ENCODE measurements at regions not wholly inside any gene's neighbourhood (a gene's known extent, or its start where the extent isn't known, plus 50 kb on each side); places are given as distances from the start of the nearest gene placed in this dataset.
A peak's percentile ranks its signal among the peaks of the same experiment; 100 is the strongest.

- Histone ChIP-seq H3K9me2 (replicated peaks; ENCODE audit: low read length) (no peaks in the 10 kb centered on the region), H3K79me2 (ENCODE audit: low read length) (no peaks in the 10 kb centered on the region), H3K4me3 (ENCODE audit: low read length) (no peak overlapping the region), H3K27ac (ENCODE audit: low read length) (no peak overlapping the region), H3K4me1 (ENCODE audit: insufficient read depth, low read length) (no peaks in the 10 kb centered on the region), H3K9me3 (ENCODE audit: low read length) (no peaks in the 10 kb centered on the region), H2AFZ (ENCODE audit: low read length) (no peak overlapping the region), H3K4me2 (ENCODE audit: low read length) (no peak overlapping the region), H3K27me3 (ENCODE audit: low read length) (peaks cover under 1% of the 10 kb centered on the region; the same call in 1 of the 2 replicates), H3K36me3 (ENCODE audit: low read depth, low read length) (no peaks in the 10 kb centered on the region), H3F3A (ENCODE audit: low read length, unreplicated experiment) (no peaks in the 10 kb centered on the region), H4K20me1 (ENCODE audit: low read length) (no peaks in the 10 kb centered on the region), H3K9ac (ENCODE audit: low read length) (no peak overlapping the region)
- DNase-seq, result no peak
- intact Hi-C loops (cut with micrococcal nuclease), result no loop called here
- ChIA-PET POLR2A (ENCODE audit: unreplicated experiment) (no interaction called here), CTCF (no interaction called here)
- no peak for ATAC-seq
- BruUV-seq (replicated peaks), result no TSS peak
- TF ChIP-seq EZH2 (IDR thresholded peaks at IDR 0.05; ENCODE audit: low read length, unreplicated experiment), result no peak
- TF ChIP-seq, protein P1, sequence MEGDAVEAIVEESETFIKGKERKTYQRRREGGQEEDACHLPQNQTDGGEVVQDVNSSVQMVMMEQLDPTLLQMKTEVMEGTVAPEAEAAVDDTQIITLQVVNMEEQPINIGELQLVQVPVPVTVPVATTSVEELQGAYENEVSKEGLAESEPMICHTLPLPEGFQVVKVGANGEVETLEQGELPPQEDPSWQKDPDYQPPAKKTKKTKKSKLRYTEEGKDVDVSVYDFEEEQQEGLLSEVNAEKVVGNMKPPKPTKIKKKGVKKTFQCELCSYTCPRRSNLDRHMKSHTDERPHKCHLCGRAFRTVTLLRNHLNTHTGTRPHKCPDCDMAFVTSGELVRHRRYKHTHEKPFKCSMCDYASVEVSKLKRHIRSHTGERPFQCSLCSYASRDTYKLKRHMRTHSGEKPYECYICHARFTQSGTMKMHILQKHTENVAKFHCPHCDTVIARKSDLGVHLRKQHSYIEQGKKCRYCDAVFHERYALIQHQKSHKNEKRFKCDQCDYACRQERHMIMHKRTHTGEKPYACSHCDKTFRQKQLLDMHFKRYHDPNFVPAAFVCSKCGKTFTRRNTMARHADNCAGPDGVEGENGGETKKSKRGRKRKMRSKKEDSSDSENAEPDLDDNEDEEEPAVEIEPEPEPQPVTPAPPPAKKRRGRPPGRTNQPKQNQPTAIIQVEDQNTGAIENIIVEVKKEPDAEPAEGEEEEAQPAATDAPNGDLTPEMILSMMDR (conservative IDR thresholded peaks at IDR 0.05; ENCODE audit: low read depth, low read length), result no peak
Observed at GRCh38 chr13:38008636-38009035, 139.1 kb upstream of the TRPC4 start.

GRCh38 chr13:38002606-38003005 is 133.0 kb upstream of the TRPC4 start:
- CTCF ChIA-PET, result no interaction called here
- no TSS peak for BruUV-seq (replicated peaks)
- no peaks in the 10 kb centered on the region for H3K79me2 ChIP-seq (ENCODE audit: low read length)
- peaks cover 15% of the 10 kb centered on the region; the same call in 1 of the 2 replicates for H3K27me3 ChIP-seq (ENCODE audit: low read length)
- no peaks in the 10 kb centered on the region for H3K4me1 ChIP-seq (ENCODE audit: insufficient read depth, low read length)
- H2AFZ ChIP-seq (ENCODE audit: low read length), result no peak overlapping the region
- POLR2A ChIA-PET (ENCODE audit: unreplicated experiment), result no interaction called here
- H3F3A ChIP-seq (ENCODE audit: low read length, unreplicated experiment), result no peaks in the 10 kb centered on the region
- H4K20me1 ChIP-seq (ENCODE audit: low read length), result no peaks in the 10 kb centered on the region
- no peaks in the 10 kb centered on the region for H3K36me3 ChIP-seq (ENCODE audit: low read depth, low read length)
- DNase-seq, result peak; percentile 6
- intact Hi-C loops (cut with micrococcal nuclease), result no loop called here
- peak; percentile 18; the same call in 1 of the 2 replicates for ATAC-seq
- no peaks in the 10 kb centered on the region for H3K9me3 ChIP-seq (ENCODE audit: low read length)
- TF ChIP-seq, protein P1 (conservative IDR thresholded peaks at IDR 0.05; ENCODE audit: low read depth, low read length), result no peak
- TF ChIP-seq EZH2phosphoT487 (IDR thresholded peaks at IDR 0.05; ENCODE audit: borderline replicate concordance, low read length) (no peak), EZH2 (IDR thresholded peaks at IDR 0.05; ENCODE audit: low read length, unreplicated experiment) (no peak)
- H3K9ac ChIP-seq (ENCODE audit: low read length), result no peak overlapping the region
- no peak overlapping the region for H3K27ac ChIP-seq (ENCODE audit: low read length)
- H3K9me2 ChIP-seq (replicated peaks; ENCODE audit: low read length), result no peaks in the 10 kb centered on the region
- H3K4me2 ChIP-seq (ENCODE audit: low read length), result no peak overlapping the region
- no peak overlapping the region for H3K4me3 ChIP-seq (ENCODE audit: low read length)

DNA sequence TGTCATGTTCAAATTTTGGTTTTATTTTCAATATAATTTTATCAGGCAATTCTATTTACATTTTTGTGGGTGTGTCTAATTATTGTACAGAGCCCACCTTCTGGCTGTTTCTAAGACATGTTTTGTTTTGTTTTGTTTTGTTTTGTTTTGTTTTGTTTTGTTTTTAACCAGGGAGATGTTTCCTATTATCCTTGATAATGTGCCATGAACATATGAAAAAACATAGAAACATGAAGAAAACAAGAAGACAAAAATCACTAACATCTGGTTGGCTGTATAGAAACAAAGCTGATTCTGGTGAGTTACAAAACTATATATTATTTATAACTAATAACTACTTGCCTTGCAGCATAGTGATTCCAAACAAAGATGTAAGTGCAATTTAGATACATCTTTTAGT is 128.1 kb upstream of the TRPC4 start:
- TF ChIP-seq EZH2 (IDR thresholded peaks at IDR 0.05; ENCODE audit: low read length, unreplicated experiment), result no peak
- no peak for TF ChIP-seq EZH2phosphoT487 (IDR thresholded peaks at IDR 0.05; ENCODE audit: borderline replicate concordance, low read length)
- TF ChIP-seq, protein P1 (conservative IDR thresholded peaks at IDR 0.05; ENCODE audit: low read depth, low read length), result no peak
- no peaks in the 10 kb centered on the region for H3K9me2 ChIP-seq (replicated peaks; ENCODE audit: low read length)
- no peak overlapping the region for H3K4me2 ChIP-seq (ENCODE audit: low read length)
- no peaks in the 10 kb centered on the region for H3K36me3 ChIP-seq (ENCODE audit: low read depth, low read length)
- no peak overlapping the region for H3K27ac ChIP-seq (ENCODE audit: low read length)
- no peak for DNase-seq
- H3K4me3 ChIP-seq (ENCODE audit: low read length), result no peak overlapping the region
- no peaks in the 10 kb centered on the region for H3K79me2 ChIP-seq (ENCODE audit: low read length)
- H3F3A ChIP-seq (ENCODE audit: low read length, unreplicated experiment), result no peaks in the 10 kb centered on the region
- no peak overlapping the region for H2AFZ ChIP-seq (ENCODE audit: low read length)
- H3K4me1 ChIP-seq (ENCODE audit: insufficient read depth, low read length), result no peaks in the 10 kb centered on the region
- no peak overlapping the region for H3K9ac ChIP-seq (ENCODE audit: low read length)
- POLR2A ChIA-PET (ENCODE audit: unreplicated experiment), result no interaction called here
- CTCF ChIA-PET, result no interaction called here
- H3K27me3 ChIP-seq (ENCODE audit: low read length), result peaks cover 12% of the 10 kb centered on the region; the same call in 1 of the 2 replicates
- no peaks in the 10 kb centered on the region for H4K20me1 ChIP-seq (ENCODE audit: low read length)
- no peak for ATAC-seq
- no peaks in the 10 kb centered on the region for H3K9me3 ChIP-seq (ENCODE audit: low read length)
- intact Hi-C loops (cut with micrococcal nuclease), result no loop called here
- BruUV-seq (replicated peaks), result no TSS peak

All from PC-3 (cell line).